SH-SY5Y (cell line): ENCODE measurements at regions not wholly inside any gene's neighbourhood (a gene's known extent, or its start where the extent isn't known, plus 50 kb on each side); places are given as distances from the start of the nearest gene placed in this dataset.

ENCODE experiments used
- GATA2 ChIP-seq: IDR thresholded peaks from 2 replicates; pipeline ENCODE4 v1.6.1; 2011; ENCODE audit warnings: mild to moderate bottlenecking, low read depth, low read length
- GATA3 ChIP-seq: IDR thresholded peaks from 2 replicates; pipeline ENCODE4 v1.6.1; 2011; ENCODE audit warnings: low read depth, mild to moderate bottlenecking, low read length, moderate library complexity

DNA sequence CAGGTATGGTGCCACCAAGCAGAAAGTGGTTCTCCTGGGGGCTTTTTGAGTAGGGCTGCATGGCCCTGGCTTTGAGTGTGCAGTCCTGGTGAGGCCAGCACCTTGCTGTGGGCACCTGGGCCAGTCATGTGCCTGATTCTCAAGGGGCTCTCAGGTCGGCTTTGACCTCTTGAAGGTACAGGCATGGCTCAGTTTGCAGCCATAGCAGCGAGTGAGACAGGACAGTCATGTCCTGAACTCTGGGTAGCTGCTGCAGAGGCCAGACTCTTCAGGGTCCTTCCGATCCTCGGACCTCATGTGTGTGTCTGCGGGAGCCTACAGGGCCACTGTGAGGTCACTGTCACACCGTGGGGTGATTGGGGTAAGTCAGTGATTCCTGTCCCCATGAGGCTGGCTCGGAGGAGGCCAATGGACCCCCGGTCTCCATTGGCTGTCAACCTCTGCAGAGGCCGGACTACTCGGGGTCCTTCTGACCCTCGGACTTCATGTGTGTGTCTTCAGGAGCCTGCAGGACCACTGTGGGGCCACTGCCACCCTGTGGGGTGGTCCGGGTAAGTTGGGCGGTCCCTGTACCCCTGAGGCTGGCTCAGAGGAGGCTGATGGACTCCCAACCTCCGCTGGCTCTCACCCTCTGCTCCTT is 95.2 kb upstream of the C1orf174 start:
- no peak for TF ChIP-seq GATA2
- TF ChIP-seq GATA3: no peak
